GM19438 (cell line): ENCODE measurements at regions not wholly inside any gene's neighbourhood (a gene's known extent, or its start where the extent isn't known, plus 50 kb on each side); places are given as distances from the start of the nearest gene placed in this dataset.
"Not testable (repeated sequence)": the region's sequence is repeated elsewhere in the genome, so short reads cannot be mapped to it uniquely, and the experiment has no call there.

ENCODE experiments used
- ATAC-seq: cut with Tn5 transposase; IDR thresholded peaks from one replicate; pipeline ENCODE4 v1.9.1; 2021; ENCODE audit warnings: low read depth; ENCODE audit not compliant: unreplicated experiment

DNA sequence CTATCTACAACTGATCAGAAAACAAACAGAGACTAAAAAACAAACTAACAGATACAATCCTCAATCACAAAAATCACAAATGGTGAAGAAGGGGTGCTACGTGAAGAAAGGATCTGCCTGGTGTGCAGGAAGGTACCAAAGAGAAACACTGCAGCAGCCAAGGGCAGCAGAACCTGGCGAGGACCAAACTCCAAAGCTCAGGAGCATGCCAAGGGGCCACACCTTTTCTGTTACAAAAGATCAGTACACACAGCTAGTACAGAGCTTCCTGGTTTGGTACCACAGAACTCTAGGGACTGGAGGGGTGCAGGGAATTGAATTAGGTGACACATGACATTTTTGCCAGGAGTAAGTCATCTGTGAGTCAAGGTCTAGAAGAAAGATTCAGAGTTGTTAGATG lies 107.4 kb upstream of the GRM7 start:
- ATAC-seq: no peak

DNA sequence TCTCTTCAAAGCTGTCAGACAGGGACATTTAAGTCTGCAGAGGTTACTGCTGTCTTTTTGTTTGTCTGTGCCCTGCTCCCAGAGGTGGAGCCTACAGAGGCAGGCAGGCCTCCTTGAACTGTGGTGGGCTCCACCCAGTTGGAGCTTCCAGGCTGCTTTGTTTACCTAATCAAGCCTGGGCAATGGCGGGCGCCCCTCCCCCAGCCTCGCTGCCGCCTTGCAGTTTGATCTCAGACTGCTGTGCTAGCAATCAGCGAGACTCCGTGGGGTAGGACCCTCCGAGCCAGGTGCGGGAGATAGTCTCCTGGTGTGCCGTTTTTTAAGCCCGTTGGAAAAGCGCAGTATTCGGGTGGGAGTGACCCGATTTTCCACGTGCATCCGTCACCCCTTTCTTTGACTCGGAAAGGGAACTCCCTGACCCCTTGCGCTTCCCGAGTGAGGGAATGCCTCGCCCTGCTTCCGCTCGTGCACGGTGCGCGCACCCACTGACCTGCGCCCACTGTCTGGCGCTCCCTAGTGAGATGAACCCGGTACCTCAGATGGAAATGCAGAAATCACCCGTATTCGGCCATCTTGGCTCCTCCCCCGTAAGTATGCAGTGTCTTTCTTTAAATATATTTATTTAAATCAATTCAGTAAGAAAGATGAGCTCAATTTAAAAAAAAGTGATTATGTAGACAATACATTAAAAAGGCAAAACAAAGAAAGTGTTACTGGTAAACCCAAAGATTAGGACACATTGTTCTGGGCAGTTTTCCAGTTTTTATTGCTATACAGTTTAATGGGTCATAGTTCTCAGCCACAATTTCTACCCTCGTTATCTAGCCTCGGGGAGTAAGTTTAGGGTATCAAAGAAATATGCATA lies 91.2 kb upstream of the GRM7 start:
- ATAC-seq: not testable (repeated sequence)

DNA sequence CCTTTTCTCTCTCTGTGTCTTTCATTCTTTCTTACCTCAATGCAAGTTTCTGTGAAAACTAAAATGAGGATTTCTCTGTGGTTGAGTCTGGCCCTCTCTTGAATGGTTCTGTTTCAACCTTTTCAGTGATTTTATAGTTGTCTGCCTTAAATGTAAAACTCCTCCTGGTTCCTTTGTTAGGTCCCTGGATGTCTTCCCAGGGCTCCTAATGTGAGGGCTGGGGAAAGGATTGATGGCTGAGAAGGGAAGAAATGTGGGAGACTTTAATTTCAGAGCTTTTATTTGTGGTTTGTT lies 90.6 kb upstream of the GRM7 start:
- no peak for ATAC-seq

DNA sequence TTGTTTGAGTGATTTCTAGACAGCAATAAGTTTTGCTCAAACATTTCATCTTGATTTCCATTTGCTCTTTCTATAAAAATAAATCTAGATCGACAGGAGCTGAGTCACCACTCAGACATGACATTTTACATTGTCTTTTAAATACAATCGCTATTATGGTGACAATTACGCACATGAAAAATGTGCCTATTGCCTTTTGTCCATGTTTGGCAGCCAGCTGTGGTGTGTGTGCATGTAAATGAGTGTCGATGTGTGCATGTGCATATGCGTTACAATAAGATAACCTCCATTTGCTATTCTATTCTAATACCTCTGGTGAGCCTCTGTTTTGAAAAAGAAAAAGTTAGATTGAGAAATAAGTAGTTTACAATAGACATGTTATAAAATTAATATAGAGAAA lies 89.7 kb upstream of the GRM7 start:
- ATAC-seq: no peak

DNA sequence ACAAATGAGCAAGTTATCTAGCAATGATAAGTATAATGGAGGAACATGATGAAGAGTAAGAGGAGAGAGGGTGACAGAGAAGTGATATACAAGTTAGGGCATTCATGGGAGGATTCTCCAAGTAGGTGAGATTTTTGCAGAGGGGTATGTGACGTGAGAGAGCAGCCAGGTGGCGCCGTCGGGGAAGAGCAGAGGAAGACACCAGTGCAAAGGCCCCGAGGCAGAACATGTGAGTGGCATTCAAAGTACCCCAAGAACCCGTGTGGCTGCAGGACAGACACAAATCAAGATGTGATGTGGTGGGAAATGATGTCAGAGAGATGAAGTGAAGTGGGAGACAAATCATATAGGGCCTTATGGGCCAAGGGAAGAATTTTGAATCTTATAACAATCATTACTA lies 81.8 kb upstream of the GRM7 start:
- no peak for ATAC-seq

DNA sequence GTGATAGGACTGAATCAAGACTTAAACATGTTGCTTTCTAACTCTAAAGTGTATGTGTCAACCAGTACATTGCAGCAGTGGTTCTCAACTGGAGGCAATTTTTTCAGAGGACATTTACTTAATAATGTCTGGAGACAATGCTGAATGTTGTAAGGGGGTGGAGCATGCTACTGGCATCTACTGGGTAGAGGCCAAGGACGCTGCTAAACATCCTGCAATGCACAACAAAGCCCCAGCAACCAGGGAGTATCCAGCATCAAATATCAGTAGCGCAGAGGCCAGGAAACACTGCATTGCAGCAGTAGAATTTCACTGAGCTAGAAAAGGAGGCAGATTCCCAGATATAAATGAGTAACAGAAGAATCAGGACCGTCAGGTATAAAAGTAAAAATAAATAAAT lies 79.8 kb upstream of the GRM7 start:
- ATAC-seq: no peak

DNA sequence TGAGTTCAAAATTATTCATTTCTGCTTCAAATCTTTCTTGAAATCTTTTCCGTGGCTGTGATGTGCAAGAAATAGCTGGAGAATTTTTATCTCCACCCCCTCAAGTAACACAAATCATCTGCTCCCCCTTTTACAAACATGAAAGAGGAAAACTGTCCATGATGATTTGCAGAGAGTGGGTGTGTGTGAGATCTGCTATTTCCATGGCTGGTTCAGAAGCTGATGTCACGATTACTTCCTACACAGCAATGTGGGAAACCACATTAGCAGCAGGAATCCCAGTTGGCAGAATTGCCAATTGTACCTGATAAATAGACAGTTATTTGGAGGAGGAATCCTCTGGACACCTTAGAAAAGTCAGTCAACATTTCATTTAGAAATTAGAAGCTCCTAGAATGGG lies 75.2 kb upstream of the GRM7 start:
- ATAC-seq: no peak

DNA sequence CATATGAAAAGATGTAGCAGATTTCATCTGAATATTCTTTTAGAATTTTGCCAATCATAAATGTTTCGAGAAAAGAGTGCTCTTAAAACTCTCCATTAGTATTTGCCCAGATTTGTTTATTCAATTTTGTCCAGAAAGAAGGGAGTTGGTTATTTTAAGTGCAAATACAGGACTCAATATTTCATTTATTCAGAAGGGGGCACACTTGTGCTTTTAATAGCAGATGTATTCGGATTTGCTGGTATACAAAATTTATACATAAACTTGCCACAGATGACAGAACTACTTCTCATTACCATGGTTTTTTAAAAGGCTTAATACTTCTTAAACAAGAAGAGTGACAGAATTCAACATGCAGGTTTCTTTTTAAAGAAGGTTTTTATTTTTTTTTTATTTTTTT lies 69.8 kb upstream of the GRM7 start:
- ATAC-seq: no peak

DNA sequence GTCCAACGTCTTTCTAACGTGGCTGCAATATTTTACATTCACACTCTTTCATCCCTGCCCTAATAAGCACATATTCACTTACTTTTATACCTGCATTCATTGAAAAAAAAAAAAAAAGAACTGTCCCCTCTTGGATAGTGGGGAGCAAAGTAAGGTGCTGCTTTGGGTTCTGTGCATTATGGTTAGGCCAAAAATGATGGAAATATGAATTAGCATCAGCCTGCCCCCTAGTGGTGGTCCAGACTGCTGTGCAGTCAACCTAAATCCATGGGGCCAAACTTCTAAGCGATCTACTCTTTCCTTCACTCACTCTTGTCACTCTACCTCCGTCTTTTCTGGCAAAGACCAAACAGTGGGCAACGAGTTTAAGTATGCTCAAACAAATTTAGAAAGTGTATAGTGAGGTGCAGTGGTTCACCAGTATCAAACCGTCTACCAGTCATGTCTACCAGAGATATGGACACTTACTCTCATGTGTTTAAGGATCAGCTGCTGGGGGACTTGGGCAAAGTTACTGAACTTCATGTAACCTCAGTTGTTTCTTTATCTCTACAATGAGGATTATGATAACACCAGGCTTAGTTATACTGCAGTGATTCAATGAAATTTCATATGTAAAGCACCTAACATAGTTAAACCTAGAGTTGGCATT lies 61.5 kb upstream of the GRM7 start:
- peak; percentile 71 for ATAC-seq

DNA sequence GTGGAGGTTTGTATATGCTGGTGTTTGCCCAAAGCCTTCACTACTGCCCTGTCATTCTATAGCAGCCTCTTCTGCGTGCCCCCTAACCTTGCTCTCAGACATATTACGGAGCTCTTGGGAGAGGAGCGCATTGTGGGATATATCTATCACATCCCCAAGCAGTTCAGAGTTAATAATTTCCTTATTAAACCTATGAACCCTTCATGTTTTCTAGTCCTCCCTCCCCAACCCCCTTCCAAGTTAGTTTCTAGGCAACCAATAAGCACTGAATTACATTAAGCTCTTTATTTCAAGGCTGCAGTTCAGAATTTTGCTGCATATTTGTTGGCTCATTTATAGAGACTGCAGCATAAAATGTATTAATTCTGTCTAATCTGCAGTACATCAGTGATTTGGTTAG lies 57.3 kb upstream of the GRM7 start:
- ATAC-seq: no peak

DNA sequence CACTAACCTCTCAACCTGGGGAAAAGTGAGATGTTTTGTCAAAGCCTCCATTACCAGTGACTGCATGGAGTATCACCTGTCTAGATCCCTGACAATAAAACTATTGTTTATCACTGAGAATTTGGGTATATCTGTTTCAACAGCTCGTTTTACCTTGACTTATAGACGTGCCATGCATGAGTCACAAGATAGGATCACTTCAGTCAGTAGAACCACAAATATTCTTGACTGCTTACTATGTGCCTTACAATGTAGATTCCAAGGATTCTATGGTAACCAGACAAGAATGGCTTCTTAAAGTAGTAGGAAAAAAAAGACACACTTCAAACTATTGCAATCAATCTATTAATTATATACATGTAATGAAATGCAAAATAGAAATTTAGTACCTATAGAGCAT lies 55.7 kb upstream of the GRM7 start:
- ATAC-seq: no peak

DNA sequence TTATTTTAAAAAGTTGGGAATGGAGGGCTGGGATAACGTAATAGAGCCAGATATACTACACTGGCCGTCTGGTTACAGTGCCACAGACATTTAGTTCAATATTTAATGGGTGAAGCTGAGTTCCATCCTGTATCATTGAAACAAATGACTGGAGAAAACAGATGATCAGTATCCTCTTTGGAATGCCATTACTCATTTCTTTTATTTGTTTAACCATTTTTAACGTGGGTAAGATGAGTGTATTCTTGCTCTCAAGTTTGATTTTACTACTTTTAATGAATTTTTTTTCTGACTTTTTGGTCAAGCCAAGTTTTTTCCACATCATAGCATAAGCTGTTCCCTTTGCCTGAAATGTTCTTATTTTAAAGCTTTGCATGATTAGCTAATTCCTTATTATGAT lies 53.9 kb upstream of the GRM7 start:
- ATAC-seq: no peak

DNA sequence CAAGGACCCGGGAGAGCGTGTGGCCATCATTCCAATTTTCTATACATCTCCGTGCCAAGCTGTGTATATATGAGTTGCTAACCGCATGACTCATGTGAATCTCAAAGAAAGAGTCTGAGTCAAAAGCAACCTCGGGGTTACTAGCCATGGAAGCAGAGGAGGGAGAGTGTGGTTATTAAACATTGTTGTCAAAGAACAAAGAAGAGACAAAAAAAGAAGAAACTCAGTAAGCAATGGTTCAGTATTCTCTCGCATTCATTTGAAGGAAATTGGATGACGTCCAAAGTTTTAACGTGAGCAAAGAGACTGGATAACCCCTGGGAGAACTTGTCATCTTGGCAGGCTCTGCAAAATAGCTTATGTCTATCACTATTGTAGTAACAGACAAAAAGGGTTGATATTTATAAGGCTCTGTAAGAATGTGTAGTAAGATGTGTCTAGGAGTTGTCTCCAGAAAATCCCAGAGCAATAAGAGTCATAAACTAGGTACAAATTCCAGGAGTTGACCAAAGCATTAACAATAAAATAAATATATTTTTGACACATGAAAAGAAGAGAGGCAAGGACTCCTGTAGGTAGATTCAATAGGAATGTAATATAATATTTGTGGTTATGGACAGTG lies 52.8 kb upstream of the GRM7 start:
- ATAC-seq: no peak

DNA sequence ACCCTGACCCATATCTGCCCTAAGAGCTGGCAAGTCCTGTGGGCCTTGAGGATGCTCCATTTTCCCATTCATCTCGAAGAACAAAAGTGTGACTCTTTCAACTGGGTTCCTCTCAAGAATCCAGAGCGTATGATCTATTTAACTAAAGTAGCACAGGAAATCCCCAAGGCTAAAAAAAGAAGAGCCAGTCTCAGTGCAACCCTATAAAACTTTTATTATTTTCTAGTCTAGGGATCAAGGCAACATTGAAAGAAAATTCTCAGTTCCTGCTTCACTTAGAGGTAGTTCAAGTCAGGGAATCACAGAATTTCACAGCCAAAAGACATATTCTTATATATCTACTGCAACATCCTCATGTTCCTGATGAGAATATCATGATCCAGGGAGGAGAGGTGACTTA lies 51.6 kb upstream of the GRM7 start:
- ATAC-seq: no peak
